ENCODE measurements at regions not wholly inside any gene's neighbourhood (a gene's known extent, or its start where the extent isn't known, plus 50 kb on each side); places are given as distances from the start of the nearest gene placed in this dataset.

- TF ChIP-seq TP53 (CRISPR knock-in tag; IDR thresholded peaks at IDR 0.05) (no peak), KDM1A (IDR thresholded peaks at IDR 0.05; ENCODE audit: low read depth) (no peak), POLR2A (IDR thresholded peaks at IDR 0.05; ENCODE audit: low read length) (no peak), MAFK (IDR thresholded peaks at IDR 0.05; ENCODE audit: partially characterized antibody) (no peak), CHD4 (IDR thresholded peaks at IDR 0.05; ENCODE audit: borderline replicate concordance) (no peak), MYC (IDR thresholded peaks at IDR 0.05; ENCODE audit: borderline replicate concordance, low read length) (no peak), MAZ (IDR thresholded peaks at IDR 0.05; ENCODE audit: borderline replicate concordance, low read depth, low read length) (no peak), SMC3 (IDR thresholded peaks at IDR 0.05) (no peak)
- TF ChIP-seq, protein P1, sequence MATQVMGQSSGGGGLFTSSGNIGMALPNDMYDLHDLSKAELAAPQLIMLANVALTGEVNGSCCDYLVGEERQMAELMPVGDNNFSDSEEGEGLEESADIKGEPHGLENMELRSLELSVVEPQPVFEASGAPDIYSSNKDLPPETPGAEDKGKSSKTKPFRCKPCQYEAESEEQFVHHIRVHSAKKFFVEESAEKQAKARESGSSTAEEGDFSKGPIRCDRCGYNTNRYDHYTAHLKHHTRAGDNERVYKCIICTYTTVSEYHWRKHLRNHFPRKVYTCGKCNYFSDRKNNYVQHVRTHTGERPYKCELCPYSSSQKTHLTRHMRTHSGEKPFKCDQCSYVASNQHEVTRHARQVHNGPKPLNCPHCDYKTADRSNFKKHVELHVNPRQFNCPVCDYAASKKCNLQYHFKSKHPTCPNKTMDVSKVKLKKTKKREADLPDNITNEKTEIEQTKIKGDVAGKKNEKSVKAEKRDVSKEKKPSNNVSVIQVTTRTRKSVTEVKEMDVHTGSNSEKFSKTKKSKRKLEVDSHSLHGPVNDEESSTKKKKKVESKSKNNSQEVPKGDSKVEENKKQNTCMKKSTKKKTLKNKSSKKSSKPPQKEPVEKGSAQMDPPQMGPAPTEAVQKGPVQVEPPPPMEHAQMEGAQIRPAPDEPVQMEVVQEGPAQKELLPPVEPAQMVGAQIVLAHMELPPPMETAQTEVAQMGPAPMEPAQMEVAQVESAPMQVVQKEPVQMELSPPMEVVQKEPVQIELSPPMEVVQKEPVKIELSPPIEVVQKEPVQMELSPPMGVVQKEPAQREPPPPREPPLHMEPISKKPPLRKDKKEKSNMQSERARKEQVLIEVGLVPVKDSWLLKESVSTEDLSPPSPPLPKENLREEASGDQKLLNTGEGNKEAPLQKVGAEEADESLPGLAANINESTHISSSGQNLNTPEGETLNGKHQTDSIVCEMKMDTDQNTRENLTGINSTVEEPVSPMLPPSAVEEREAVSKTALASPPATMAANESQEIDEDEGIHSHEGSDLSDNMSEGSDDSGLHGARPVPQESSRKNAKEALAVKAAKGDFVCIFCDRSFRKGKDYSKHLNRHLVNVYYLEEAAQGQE (IDR thresholded peaks at IDR 0.05) = no peak
- TF ChIP-seq, protein P2, sequence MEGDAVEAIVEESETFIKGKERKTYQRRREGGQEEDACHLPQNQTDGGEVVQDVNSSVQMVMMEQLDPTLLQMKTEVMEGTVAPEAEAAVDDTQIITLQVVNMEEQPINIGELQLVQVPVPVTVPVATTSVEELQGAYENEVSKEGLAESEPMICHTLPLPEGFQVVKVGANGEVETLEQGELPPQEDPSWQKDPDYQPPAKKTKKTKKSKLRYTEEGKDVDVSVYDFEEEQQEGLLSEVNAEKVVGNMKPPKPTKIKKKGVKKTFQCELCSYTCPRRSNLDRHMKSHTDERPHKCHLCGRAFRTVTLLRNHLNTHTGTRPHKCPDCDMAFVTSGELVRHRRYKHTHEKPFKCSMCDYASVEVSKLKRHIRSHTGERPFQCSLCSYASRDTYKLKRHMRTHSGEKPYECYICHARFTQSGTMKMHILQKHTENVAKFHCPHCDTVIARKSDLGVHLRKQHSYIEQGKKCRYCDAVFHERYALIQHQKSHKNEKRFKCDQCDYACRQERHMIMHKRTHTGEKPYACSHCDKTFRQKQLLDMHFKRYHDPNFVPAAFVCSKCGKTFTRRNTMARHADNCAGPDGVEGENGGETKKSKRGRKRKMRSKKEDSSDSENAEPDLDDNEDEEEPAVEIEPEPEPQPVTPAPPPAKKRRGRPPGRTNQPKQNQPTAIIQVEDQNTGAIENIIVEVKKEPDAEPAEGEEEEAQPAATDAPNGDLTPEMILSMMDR (IDR thresholded peaks at IDR 0.05) = no peak
Observed at GRCh38 chr4:144259285-144259684, 118.8 kb upstream of the GYPA start.

Data from A549 (cell line).